NB4 (cell line): ENCODE measurements at regions not wholly inside any gene's neighbourhood (a gene's known extent, or its start where the extent isn't known, plus 50 kb on each side); places are given as distances from the start of the nearest gene placed in this dataset.

ENCODE experiments used
- DNase-seq: peaks from one replicate; pipeline ENCODE4 v3.0.0; 2010; ENCODE audit warnings: low read depth
- H3K4me3 ChIP-seq: one replicate; pipeline ENCODE4 v1.5.1; 2011; ENCODE audit warnings: mild to moderate bottlenecking, low read depth, low read length, moderate library complexity
- MAX ChIP-seq: IDR thresholded peaks from 2 replicates; pipeline ENCODE4 v1.6.1; 2011; ENCODE audit warnings: low read depth, low read length
- MYC ChIP-seq: IDR thresholded peaks from 2 replicates; pipeline ENCODE4 v1.6.1; 2011; ENCODE audit warnings: low read depth, low read length
- POLR2A ChIP-seq: IDR thresholded peaks from 2 replicates; pipeline ENCODE4 v1.6.1; 2011; ENCODE audit warnings: mild to moderate bottlenecking; ENCODE audit not compliant: insufficient read length; ENCODE audit errors: extremely low read depth
- TF ChIP-seq, protein P1 (sequence below): IDR thresholded peaks from one replicate; pipeline ENCODE4 v1.5.1; 2012; ENCODE audit warnings: low read depth, low read length

GRCh38 chr6:164151161-164152120, 736.9 kb downstream of the QKI start:
- no peak for DNase-seq
- H3K4me3 ChIP-seq = no peak overlapping the region
- no peak for TF ChIP-seq MAX
- TF ChIP-seq POLR2A = no peak
- TF ChIP-seq, protein P1, sequence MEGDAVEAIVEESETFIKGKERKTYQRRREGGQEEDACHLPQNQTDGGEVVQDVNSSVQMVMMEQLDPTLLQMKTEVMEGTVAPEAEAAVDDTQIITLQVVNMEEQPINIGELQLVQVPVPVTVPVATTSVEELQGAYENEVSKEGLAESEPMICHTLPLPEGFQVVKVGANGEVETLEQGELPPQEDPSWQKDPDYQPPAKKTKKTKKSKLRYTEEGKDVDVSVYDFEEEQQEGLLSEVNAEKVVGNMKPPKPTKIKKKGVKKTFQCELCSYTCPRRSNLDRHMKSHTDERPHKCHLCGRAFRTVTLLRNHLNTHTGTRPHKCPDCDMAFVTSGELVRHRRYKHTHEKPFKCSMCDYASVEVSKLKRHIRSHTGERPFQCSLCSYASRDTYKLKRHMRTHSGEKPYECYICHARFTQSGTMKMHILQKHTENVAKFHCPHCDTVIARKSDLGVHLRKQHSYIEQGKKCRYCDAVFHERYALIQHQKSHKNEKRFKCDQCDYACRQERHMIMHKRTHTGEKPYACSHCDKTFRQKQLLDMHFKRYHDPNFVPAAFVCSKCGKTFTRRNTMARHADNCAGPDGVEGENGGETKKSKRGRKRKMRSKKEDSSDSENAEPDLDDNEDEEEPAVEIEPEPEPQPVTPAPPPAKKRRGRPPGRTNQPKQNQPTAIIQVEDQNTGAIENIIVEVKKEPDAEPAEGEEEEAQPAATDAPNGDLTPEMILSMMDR = no peak
- TF ChIP-seq MYC = no peak

- TF ChIP-seq MYC (no peak), POLR2A (no peak), MAX (no peak)
- TF ChIP-seq, protein P1 = no peak
- no peak overlapping the region for H3K4me3 ChIP-seq
Observed at GRCh38 chr6:164150232-164150631, 735.7 kb downstream of the QKI start.

GRCh38 chr6:164148788-164149187, 734.3 kb downstream of the QKI start:
- DNase-seq = no peak
- no peak overlapping the region for H3K4me3 ChIP-seq
- TF ChIP-seq MYC (no peak), MAX (no peak), POLR2A (no peak)
- TF ChIP-seq, protein P1 = no peak

More at GRCh38 chr6:164150232-164150631, 735.7 kb downstream of the QKI start:
- no peak for DNase-seq

DNA sequence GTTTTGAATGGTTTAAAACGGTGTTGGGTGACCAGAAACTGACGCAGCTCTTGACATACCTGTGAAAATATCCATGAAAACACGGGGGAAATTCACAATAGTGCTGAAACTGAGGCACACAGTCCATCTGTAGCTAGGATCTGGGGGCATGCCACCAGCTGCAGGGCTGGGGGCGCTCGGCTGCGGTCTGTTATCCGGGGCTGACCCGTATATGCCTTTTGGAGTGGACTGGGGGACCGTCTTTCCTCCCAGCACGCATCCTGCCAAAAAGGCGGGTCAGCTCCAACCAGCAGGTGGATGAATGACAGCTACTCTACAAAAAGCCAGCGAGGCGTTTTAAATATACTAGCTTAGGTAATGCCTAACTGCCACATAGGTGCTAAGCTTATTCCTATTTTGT, 729.8 kb downstream of the QKI start:
- no peak for DNase-seq
- TF ChIP-seq POLR2A (no peak), MYC (no peak), MAX (no peak)
- TF ChIP-seq, protein P1 = no peak
- H3K4me3 ChIP-seq = no peak overlapping the region

GRCh38 chr6:164142322-164142721, 727.8 kb downstream of the QKI start:
- H3K4me3 ChIP-seq = no peak overlapping the region
- DNase-seq = no peak
- TF ChIP-seq, protein P1 = no peak
